HG02938 (cell line): ENCODE measurements at regions not wholly inside any gene's neighbourhood (a gene's known extent, or its start where the extent isn't known, plus 50 kb on each side); places are given as distances from the start of the nearest gene placed in this dataset.

Source experiments
- ATAC-seq: cut with Tn5 transposase; IDR thresholded peaks from one replicate; pipeline ENCODE4 v1.9.1; 2021; ENCODE audit warnings: mild to moderate bottlenecking, moderate library complexity; ENCODE audit not compliant: unreplicated experiment

DNA sequence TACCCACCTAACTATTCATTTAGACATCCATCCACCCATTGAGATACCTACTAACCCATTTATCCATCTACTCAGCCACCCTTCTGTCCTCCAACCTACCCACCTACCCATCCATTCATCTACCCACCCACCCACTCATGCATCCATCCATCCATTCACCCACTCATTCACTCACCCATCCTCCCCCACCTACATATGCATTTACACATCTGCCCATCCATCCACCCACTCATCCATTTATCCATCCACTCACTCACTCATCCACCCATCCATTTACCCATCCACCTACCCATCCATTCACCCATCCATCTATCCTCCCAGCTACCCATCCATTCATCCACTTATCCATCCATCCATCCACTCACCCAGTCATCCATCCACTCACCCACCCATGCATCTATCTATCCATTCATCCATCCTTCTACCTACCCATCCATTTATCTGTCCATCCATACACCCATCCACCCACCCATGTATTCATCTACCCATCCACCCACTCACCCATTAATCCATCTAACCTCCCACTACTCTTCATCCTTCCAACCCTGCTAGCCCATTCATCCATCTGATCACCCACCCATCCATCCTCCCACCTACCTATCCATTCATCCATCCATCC is 378.7 kb downstream of the CTTN start:
- ATAC-seq = no peak

DNA sequence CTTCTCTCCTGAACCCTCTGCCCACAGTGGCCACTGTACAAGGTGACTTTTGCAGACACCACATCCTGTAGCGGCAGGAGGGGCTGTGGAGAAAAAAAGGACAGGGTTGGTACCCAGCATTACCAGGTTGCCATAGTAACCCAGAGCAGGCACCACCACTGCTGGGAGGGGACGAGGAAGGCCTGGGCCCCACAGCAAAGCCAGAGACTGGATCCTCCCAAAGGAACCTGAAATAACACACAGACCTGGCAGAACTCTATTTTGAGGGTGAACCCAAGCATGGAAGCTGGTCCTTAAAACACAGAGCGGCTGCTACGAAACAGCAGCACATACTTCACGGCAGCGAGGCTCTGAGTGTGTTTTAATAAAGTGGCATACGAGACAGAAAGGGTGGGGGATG is 380.6 kb downstream of the CTTN start:
- no peak for ATAC-seq

DNA sequence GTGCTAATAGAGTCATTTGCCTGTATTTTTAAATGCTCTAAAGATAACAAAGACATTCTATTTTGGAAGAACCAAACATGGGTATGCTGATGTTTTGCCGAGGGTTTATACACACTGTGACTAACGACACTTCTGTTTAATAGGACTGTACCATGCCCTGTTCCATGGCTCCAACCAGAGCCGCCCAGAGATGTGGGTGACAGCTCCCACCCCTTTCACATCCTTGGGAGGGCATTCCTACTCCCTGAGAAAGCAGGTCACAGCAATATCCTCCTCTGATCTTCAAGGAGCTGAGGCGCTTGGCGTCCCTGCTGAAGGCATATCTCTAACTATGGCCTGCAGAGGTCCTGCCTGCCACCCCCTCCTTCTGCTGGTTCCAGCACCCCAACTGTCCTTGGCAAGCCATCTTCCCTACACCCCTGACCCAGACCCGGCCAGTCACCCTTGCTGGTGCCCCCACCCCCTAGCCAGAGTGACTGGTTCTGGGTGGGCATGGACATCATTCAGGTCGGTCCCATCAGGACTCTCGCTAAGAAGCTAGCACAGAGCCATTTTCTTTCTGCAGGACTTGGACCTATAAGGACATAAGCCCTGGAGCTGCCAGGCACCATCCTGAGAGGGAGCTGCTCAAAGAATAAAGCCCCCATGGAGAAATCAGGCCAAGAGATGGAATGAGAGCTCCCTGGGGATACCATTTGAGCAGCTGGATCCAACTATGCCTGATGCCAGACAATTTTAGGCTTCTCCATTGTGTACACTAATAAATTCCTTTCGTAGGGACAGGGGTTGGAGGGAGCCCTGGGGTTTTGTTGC is 381.3 kb downstream of the CTTN start:
- ATAC-seq = no peak

DNA sequence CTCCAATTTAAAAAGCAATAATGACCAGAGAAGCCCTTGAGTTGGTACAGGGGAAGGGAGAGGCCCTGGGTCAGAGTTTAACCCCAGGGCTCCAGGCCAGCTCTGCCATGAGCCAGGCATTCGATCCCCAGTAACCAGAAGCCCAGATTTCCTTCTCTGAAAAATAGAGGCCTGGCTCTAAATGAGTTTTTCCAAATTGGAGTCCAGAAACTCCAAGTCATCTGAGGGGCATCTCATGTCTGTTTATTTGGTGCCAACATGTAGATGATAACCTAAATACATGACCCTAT is 381.9 kb downstream of the CTTN start:
- no peak for ATAC-seq

DNA sequence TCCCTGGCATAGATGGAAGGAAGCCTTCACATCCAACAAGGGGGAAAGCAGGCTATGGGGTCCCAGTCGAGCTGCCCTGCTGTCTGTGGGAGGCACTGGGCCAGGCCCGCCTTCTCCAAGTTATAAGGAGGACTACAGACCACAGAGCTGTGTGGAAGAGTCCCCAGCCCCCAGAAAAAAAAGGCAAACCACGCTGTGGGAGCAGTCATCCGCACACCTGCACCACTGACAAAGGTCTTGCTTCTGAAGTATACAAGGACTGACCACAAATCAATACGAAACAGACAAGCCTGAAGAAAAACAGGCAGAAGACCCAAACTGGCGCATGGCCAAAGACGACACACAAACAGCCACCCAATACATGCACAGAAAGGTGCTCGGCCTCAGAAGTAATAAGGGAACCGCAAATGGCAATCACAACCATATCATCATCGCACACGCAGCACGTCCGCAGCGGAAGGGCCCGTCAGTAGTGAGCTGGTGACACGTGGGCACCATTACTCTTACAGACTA is 384.1 kb downstream of the CTTN start:
- no peak for ATAC-seq

DNA sequence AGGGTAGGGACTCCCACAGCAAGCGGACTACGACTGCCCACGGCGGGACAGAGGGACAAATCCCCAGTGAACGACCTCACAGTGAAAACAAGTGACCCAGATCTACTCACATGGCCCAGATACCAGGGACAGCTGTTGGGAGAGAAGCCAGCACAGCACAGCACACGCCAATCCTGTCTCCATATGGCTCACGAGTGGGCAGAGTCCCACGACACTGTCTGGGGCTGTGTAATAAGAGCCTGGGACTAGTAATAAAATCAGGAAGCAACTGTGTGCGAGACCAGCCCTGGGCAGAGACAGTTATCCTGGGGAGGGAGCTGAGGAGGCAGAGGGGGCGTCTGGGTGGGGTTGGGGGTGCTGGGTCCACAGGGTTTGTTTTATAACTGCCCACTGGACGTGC is 385.0 kb downstream of the CTTN start:
- no peak for ATAC-seq

DNA sequence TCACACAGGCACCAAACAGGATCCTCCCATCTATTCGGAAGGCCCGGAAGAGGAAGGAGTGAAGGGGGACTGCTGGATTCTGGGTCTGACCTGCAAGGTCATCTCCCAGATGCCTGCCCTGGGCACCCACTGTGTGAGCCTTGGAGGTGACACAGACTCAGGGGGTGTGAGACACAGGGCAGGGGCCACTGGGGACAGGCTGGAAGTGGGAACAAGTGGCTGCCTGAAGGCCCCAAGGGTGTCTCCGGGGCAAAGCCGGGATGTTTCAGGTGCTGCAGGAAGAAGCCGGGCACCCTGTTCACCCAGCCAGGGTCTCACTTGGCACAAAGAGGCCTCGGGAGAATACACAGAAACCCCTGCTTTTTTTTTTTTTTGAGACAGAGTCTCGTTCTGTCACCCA is 385.5 kb downstream of the CTTN start:
- no peak for ATAC-seq

DNA sequence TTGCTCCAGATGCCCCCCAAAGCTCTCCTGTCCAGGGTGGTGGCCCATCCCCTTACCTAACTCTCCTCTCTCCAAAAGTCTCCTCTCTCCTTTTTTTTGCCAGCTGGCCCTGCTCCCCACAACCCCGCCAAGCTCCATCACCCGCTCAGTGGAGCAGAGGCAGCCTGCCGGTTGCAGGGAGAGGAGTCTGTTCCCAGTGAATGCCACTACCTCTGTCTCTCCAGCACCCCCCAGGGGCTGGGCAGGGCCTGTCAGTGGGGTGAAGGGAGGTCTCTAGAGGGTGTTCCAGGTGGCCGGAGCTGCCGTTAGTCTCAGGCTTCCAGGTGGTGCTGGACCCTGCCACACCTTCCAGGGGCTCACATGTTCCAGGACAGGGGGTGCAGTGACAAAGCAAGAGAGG is 387.0 kb downstream of the CTTN start:
- no peak for ATAC-seq

DNA sequence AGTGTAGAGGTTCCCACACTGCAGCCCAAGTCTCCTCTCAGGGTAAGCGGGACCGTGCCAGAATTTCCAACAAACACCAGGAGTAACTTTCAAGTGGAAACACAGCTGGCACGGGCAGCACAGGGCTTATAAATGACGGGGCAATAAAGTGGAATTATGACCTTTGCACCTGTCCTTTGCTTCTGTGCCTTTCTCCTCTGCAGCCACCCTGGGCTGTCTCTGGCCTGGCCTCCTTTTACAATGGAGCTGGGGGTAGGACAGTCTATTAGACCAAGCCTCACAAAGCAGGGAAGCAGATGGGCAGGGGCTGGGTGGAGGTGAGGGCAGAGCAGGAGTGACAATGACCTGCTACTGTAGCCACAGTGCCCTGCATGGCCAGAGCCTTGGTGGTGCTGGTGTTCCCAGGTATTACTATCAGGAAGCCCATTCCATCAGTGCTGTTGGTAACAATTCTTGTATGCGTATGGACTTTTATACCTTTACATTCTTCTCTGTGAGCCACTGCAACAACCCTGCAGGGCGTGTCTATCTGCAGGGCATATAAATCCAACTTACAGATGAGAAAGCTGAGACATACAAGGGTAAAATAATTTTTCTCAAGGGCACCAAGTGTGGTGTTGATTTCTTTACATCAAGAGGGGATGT is 387.8 kb downstream of the CTTN start:
- no peak for ATAC-seq

DNA sequence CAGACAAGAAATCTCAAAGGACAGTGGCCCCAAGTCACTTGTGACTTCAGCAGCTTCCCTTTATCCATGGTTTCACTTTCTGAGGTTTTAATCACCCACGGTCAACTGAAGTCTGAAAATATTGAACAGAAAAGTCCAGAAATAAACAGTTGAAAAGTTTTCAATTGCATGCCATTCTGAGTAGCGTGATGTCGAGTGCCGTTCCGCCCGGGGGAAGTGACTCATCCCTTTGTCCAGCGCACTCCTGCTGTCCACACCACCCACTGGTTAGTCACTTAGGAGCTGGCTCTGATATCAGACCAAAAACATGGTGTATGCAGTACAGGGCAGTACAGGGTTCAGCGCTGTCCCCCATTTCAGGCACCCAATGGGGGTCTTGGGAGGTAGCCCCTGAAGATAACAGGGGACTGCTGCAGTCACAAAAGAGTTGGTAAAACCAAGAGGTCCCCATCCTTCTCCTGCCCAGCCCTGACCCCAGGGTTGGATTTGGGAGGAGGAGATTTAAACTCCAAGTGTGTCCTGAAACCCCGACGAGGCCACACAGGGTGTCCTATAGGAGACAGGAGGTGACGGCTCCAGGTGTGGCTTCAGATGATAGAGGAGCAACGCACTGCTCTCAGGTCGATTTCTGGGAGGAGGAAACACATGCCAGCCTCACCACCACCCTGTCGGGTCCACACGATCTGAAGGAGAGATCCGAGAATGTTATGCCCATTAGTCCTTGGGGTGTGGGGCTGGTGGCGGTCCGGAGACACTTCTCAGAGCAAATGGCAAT is 390.1 kb downstream of the CTTN start:
- no peak for ATAC-seq

DNA sequence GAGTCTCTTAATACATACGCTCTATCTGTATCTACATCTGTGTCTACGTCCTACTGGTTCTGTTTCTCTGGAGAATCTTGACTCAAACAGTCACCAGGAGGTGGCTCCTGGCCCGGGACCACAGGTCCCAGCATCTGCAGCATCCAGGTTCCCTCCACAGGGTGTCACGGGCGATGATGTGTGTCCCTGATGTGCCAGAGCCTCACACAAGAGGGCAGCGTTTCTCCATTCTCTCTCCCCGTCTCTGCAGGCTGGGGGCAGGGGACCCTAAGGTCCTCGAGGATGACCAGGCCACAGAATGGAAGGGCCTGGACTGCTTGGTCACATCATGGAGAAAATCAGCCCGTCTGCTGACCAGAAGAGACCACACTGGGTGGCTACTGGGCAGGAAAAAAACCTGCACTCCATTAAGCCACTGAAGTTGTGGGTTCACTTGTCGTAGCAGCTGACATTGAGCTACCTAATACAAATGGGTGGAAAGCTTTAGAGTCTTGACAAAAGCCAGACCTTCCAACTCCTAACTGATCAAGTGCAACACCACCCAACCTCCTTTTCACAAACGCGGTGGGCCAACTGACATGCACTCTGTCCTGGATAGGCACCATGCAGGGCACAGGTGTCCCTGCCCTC is 392.5 kb downstream of the CTTN start:
- ATAC-seq = no peak

DNA sequence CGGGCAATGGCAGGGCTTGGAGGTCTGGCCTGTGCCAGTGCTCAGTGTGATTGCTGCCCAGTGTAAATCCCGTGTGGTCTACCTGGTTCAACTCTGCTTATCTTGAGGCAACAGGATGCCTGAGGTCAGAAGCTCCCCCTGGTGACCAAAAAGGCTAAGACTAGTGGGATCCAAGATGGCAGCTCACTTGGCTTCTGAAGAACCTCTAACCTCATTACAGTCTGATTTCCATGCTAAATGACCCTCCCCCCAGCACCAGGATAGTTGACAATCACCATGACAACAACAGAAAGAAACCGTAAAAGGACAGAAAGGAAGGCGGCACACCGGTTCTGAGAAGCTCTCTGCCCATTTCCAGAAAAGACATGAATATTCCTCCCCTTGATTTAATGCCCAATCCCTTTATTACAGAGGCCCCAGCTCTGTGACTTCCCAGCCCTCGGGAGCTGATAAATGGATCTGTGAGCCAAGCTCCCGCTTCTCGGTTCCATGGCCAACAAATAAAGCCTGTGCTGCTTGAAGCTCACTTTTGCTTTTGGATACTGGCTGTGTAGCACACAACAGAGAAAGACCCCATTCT is 398.4 kb downstream of the CTTN start:
- no peak for ATAC-seq

DNA sequence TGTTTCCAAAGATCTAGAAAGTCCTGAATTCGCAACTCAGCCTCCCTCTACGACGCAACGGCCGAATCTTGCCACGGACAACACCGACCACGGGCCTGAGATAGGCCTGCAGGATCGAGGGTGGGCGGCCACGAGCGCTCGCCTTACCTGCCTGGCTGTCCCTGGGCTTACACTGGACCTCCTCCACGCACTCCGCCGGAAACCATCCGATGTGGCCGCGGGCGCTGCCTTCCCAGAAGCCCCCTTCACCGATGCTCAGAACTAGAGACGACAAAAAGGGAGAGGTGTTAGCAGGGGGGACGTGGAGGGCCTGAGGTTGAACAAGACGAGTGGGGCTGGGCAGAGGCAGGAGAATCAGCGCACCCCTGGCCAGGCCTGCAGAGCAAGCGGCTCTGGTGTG is 400.0 kb downstream of the CTTN start:
- no peak for ATAC-seq

DNA sequence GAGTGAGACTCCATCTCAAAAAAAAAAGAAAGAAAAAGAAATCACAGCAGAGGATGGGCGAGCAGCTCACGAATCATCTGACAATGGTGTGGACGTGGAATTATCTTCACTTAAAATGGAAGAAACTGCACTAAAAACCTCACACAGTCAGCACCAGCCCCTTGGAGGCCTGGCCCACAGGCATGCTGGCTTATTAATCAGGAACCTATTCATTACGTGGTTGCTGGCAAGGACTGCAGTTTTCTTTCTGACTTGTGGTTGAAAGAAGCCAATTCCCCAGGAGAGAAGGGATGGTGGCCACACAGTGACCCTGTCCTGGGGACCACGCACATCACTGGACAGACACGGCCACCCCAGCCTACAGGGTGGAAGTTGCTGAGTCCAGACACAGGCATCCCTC is 401.1 kb downstream of the CTTN start:
- no peak for ATAC-seq

DNA sequence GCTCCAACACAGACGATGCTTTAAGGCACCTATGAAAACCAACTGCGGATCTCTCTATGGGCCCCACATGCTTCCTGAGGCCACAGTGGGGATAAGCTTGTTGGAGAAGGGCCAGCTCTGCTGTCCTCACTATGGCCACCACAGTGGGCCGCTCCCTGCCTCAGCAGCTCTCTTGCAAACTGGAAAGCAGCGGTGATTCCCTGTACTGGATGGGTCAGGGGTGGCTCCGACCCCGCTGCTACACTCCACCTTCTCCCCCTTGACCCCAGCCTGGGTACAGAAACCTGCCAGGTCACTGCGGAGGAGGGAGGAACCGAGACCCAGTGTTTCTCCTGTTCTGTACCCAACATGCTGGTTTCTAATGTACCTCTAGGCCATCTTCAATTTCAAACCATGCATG is 403.9 kb downstream of the CTTN start:
- no peak for ATAC-seq

DNA sequence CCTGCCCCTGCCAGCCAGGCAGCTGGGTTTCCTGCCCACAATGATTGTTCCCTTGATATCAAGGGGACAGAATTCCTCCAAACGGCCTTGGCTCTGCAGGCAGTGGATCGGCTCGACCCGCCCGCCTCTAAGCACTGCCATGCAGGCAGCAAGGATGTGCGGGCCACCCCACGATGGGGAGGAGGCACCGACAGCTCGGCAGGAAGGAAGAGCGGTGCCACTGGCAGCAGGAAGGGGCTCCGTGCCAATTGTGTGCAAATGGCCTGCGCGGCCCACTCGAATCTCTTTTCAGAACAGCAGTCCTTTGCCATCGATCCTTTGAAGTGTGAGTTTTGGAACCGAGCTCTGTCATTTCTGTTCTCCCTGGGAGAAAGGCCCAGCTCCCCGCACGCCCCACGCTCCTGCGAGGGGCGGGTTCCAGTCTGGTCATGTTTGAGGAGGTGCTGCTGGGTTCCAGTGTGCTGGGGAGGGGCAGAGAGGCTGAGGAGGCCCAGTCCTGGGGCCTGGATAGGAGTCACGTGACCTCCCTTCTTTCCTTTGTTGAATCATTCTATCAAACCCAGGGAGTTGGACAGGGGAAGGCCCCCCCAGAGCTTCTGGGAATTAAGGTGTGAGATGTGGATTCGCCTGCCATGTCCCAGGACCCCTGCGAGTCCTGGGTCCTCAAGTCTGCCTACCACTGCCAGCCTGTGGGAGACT is 406.0 kb downstream of the CTTN start:
- no peak for ATAC-seq

DNA sequence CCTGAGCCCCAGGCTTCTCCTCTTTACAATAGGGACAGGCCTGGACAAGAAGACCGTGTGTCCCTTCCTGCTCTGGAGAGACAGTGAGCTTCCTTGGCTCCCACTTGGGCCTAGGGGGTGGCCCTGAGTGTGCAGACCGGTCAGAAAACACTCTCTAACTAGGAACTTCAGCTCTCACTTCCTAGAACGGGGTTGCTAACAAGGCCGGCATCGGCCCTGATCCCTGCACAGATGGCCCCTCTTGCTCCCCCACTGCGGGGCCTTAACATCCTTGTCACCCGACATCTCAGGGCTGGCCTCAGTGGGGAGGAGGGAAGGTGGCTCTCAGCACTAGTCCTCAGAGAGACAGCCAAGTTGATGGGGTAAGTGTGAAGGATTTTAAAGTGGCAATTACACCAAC is 406.9 kb downstream of the CTTN start:
- no peak for ATAC-seq

DNA sequence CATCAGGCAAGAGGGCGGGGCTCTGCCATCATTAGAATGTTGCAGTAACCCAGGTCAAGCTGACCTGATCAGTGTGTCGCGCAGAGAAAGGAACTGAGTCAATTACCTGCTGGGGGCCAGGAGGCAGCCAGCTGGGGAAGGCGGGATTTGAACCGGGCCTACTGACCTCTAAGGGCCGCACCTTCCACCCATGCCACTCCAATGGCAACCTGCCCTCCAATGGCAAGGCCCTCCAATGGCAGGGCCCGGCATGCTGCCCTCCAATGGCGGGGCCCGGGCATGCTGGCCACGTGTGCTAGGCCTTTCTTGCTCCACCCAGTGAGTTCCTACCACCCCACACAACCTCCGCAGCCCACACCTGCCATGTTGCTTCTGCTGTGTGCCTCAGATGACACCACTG is 407.6 kb downstream of the CTTN start:
- ATAC-seq = no peak

DNA sequence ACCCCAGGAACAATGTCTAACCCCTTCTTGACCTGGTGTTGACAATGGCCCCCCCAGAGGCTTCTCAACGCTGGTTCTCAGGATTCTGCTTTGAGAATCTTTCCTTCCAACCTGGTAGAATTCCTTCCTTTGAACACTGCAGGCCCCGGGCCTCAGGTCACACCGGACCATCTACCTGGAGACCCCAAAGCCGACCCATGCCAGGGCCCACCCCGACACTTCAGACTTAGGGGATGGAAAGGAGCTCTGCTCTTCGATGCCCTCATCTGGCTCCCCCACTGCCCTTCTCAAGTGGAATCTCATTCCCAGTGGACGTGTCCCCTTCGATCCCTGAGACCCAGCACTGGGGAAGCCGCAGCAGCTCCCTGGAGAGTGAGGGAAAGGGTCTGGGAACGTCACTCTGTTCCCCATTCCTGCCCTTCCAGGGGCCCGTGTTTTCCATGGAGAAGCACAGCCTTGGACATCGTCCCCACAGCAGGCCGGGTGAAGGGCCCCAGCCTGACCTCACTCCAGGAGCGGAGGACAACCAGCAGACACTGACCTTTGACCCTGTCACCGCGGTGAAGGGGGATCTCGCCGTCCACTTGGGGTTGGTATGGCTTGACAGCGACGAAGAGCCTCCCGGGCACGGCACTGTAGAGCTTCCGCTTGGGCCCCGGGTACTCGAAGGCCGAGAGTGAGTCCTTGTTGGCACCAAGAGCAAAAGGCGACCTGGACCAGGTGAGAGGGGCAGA is 408.3 kb downstream of the CTTN start:
- no peak for ATAC-seq

DNA sequence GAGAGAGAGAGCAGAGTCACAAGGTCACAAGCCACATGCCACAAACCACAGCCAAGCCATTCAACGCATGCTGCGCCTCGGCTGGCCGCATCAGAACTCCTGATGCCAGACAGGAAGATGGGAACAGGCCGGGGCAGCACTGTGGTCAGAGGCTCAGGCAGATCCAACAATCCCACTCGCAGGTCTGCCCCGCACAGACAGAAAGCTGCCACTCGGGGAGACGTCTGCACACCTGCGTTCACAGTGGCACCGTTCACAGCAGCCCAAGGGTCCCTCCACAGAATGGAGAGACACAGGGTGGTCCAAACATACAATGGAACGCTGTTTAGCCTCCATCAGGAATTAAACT is 408.8 kb downstream of the CTTN start:
- ATAC-seq = no peak
